GM12873 (cell line): ENCODE measurements at regions not wholly inside any gene's neighbourhood (a gene's known extent, or its start where the extent isn't known, plus 50 kb on each side); places are given as distances from the start of the nearest gene placed in this dataset.

ENCODE experiments used
- CTCF ChIP-seq: IDR thresholded peaks from 2 replicates; pipeline ENCODE4 v1.5.1; 2012; ENCODE audit warnings: low read depth, mild to moderate bottlenecking, moderate library complexity, low read length, control low read depth; ENCODE audit not compliant: insufficient read depth; ENCODE audit errors: missing control alignments

- TF ChIP-seq CTCF, result no peak
Measured at GRCh38 chr4:188661502-188661901, 522.3 kb downstream of the TRIML1 start.

- no peak for TF ChIP-seq CTCF
Measured at GRCh38 chr4:188663369-188663768, 524.1 kb downstream of the TRIML1 start.

- TF ChIP-seq CTCF, result no peak
Measured at GRCh38 chr4:188665491-188666457, 526.5 kb downstream of the TRIML1 start.

- no peak for TF ChIP-seq CTCF
Measured at GRCh38 chr4:188680004-188680666, 540.9 kb downstream of the TRIML1 start.

- TF ChIP-seq CTCF, result no peak
Measured at GRCh38 chr4:188680667-188681063, 541.4 kb downstream of the TRIML1 start.

- TF ChIP-seq CTCF, result no peak
Measured at GRCh38 chr4:188682321-188682720, 543.1 kb downstream of the TRIML1 start.

GRCh38 chr4:188683571-188683970 is 544.3 kb downstream of the TRIML1 start:
- TF ChIP-seq CTCF, result no peak
